GM23338 (cell line): ENCODE measurements at regions not wholly inside any gene's neighbourhood (a gene's known extent, or its start where the extent isn't known, plus 50 kb on each side); places are given as distances from the start of the nearest gene placed in this dataset.
A peak's percentile ranks its signal among the peaks of the same experiment; 100 is the strongest.

Experiments used
- ATAC-seq: fragments of 200-7000 bp; cut with Tn5 transposase; 3 replicates; pipeline ENCODE4 v1.9.1; 2020
- DNase-seq: peaks from one replicate; pipeline ENCODE4 v3.0.0-alpha.2; 2015; ENCODE audit warnings: low spot score
- H2AFZ ChIP-seq: fragments of 200-600 bp; sonication (generic); 2 replicates; pipeline ENCODE4 v1.8.0; 2016; ENCODE audit warnings: antibody characterized with exemption, mild to moderate bottlenecking, moderate library complexity
- H3F3A ChIP-seq: fragments of 200-600 bp; sonication (generic); replicated peaks from 2 replicates; pipeline ENCODE4 v1.8.0; 2017; ENCODE audit warnings: antibody characterized with exemption, mixed run types, low read depth
- H3K27ac ChIP-seq: fragments of 200-600 bp; sonication (generic); 2 replicates; pipeline ENCODE4 v1.6.1; 2016; ENCODE audit warnings: low read depth
- H3K27me3 ChIP-seq: fragments of 200-600 bp; sonication (generic); 2 replicates; pipeline ENCODE4 v1.8.0; 2016; ENCODE audit warnings: mild to moderate bottlenecking, mixed run types, moderate library complexity; ENCODE audit not compliant: insufficient read depth
- H3K36me3 ChIP-seq: fragments of 200-600 bp; sonication (generic); 2 replicates; pipeline ENCODE4 v1.8.0; 2016; ENCODE audit warnings: mild to moderate bottlenecking; ENCODE audit not compliant: insufficient read depth
- H3K4me1 ChIP-seq: fragments of 200-600 bp; sonication (generic); 2 replicates; pipeline ENCODE4 v1.8.0; 2016; ENCODE audit warnings: mild to moderate bottlenecking, moderate library complexity; ENCODE audit not compliant: insufficient read depth
- H3K4me2 ChIP-seq: fragments of 200-600 bp; sonication (generic); 2 replicates; pipeline ENCODE4 v1.7.1; 2017; ENCODE audit warnings: mixed run types
- H3K4me3 ChIP-seq: fragments of 200-600 bp; sonication (generic); 2 replicates; pipeline ENCODE4 v1.6.1; 2016; ENCODE audit warnings: mixed run types
- H3K79me2 ChIP-seq: fragments of 200-600 bp; sonication (generic); replicated peaks from 2 replicates; pipeline ENCODE4 v1.8.0; 2017; ENCODE audit warnings: mild to moderate bottlenecking; ENCODE audit not compliant: insufficient read depth
- H3K9me2 ChIP-seq: fragments of 200-600 bp; sonication (generic); 2 replicates; pipeline ENCODE4 v1.8.0; 2017; ENCODE audit not compliant: insufficient read depth
- H4K20me1 ChIP-seq: fragments of 200-600 bp; sonication (generic); replicated peaks from 2 replicates; pipeline ENCODE4 v1.8.0; 2017; ENCODE audit warnings: mild to moderate bottlenecking; ENCODE audit not compliant: insufficient read depth
- H3K27ac Mint-ChIP-seq: 2 replicates; pipeline ENCODE4 v1.8.0; 2020; ENCODE audit warnings: inconsistent platforms, mild to moderate bottlenecking, moderate library complexity, mixed read lengths
- H3K27me3 Mint-ChIP-seq: 3 replicates; pipeline ENCODE4 v1.8.0; 2022; ENCODE audit warnings: low read depth, mild to moderate bottlenecking, moderate library complexity, mixed read lengths, inconsistent platforms; ENCODE audit not compliant: insufficient read depth, poor library complexity
- H3K36me3 Mint-ChIP-seq: 3 replicates; pipeline ENCODE4 v1.8.0; 2021; ENCODE audit warnings: low read depth, mild to moderate bottlenecking, inconsistent platforms, moderate library complexity, mixed read lengths
- H3K4me1 Mint-ChIP-seq: 3 replicates; pipeline ENCODE4 v1.8.0; 2020; ENCODE audit warnings: mild to moderate bottlenecking, inconsistent platforms, mixed read lengths
- H3K4me3 Mint-ChIP-seq: 3 replicates; pipeline ENCODE4 v1.8.0; 2021; ENCODE audit warnings: moderate library complexity, mild to moderate bottlenecking, inconsistent platforms, mixed read lengths
- H3K9me3 Mint-ChIP-seq: 3 replicates; pipeline ENCODE4 v1.8.0; 2020; ENCODE audit warnings: moderate library complexity, mild to moderate bottlenecking, inconsistent platforms, mixed read lengths
- CTCF ChIP-seq, 2 experiments: fragments of 200-600 bp in 1 of 2; sonication (generic) in 1 of 2; conservative IDR thresholded peaks; 2 replicates each; pipeline versions ENCODE4 v1.5.1 to v1.6.1; 2016 to 2017; ENCODE audit warnings: antibody characterized with exemption in 2 of 2, low read depth in 2 of 2, mild to moderate bottlenecking in 2 of 2, moderate library complexity in 1 of 2
- EZH2 ChIP-seq: fragments of 200-600 bp; sonication (generic); IDR thresholded peaks from one replicate; pipeline ENCODE4 v1.8.0; 2017; ENCODE audit warnings: antibody characterized with exemption, mild to moderate bottlenecking, low read depth; ENCODE audit not compliant: unreplicated experiment
- JUNB ChIP-seq: IDR thresholded peaks from one replicate; pipeline ENCODE4 v1.6.1; 2016; ENCODE audit warnings: antibody characterized with exemption; ENCODE audit not compliant: unreplicated experiment
- NANOG ChIP-seq: IDR thresholded peaks from 2 replicates; pipeline ENCODE4 v1.6.1; 2016; ENCODE audit warnings: antibody characterized with exemption, borderline replicate concordance
- STAT1 ChIP-seq: IDR thresholded peaks from one replicate; pipeline ENCODE4 v1.6.1; 2016; ENCODE audit warnings: antibody characterized with exemption; ENCODE audit not compliant: unreplicated experiment
- ZNF331 ChIP-seq: fragments of 250-450 bp; sonication (Bioruptor Pico); IDR thresholded peaks from 2 replicates; pipeline ENCODE4 v1.5.0; 2020; ENCODE audit warnings: low read depth, mild to moderate bottlenecking, moderate library complexity
- ZNF462 ChIP-seq: fragments of 250-450 bp; sonication (Bioruptor Pico); IDR thresholded peaks from 2 replicates; pipeline ENCODE4 v1.5.0; 2020; ENCODE audit warnings: mild to moderate bottlenecking, moderate library complexity

- DNase-seq, result no peak
- no peak overlapping the region for H3K27ac Mint-ChIP-seq
- no peak overlapping the region for H3K4me3 ChIP-seq
- peaks cover 5% of the 10 kb centered on the region for H3K27me3 Mint-ChIP-seq
- H3K36me3 ChIP-seq, result no peaks in the 10 kb centered on the region
- H3F3A ChIP-seq, result no peaks in the 10 kb centered on the region
- no peak overlapping the region for H3K27ac ChIP-seq
- TF ChIP-seq EZH2, result no peak
- no peak for TF ChIP-seq STAT1
- no peak for TF ChIP-seq JUNB
- TF ChIP-seq NANOG, result no peak
- TF ChIP-seq ZNF331 (CRISPR knock-in tag), result no peak
- no peak overlapping the region for H3K4me2 ChIP-seq
- no peak overlapping the region for H3K4me3 Mint-ChIP-seq
- no peaks in the 10 kb centered on the region; the same call in 1 of the 2 replicates for H3K9me2 ChIP-seq
- H4K20me1 ChIP-seq, result no peaks in the 10 kb centered on the region
- ATAC-seq, result no peak; the same call in 2 of the 3 replicates
- H3K36me3 Mint-ChIP-seq, result no peaks in the 10 kb centered on the region
- no peaks in the 10 kb centered on the region for H3K4me1 ChIP-seq
- H3K27me3 ChIP-seq, result no peaks in the 10 kb centered on the region
- H3K9me3 Mint-ChIP-seq, result no peaks in the 10 kb centered on the region
- no peaks in the 10 kb centered on the region for H3K4me1 Mint-ChIP-seq
- H3K79me2 ChIP-seq, result no peaks in the 10 kb centered on the region
- H2AFZ ChIP-seq, result no peak overlapping the region; the same call in 1 of the 2 replicates
These were observed 205.3 kb downstream of the MN1 start for GRCh38 chr22:27596133-27596870.

- no peaks in the 10 kb centered on the region for H3K79me2 ChIP-seq
- H3K4me3 ChIP-seq, result no peak overlapping the region
- H3K4me3 Mint-ChIP-seq, result no peak overlapping the region
- H3K9me3 Mint-ChIP-seq, result no peaks in the 10 kb centered on the region; the same call in 2 of the 3 replicates
- no peaks in the 10 kb centered on the region for H4K20me1 ChIP-seq
- H3K27me3 Mint-ChIP-seq, result peaks cover 8% of the 10 kb centered on the region
- H3K4me1 ChIP-seq, result no peaks in the 10 kb centered on the region
- H3K4me1 Mint-ChIP-seq, result no peaks in the 10 kb centered on the region
- H3F3A ChIP-seq, result no peaks in the 10 kb centered on the region
- H2AFZ ChIP-seq, result peak overlapping the region; percentile 86; the same call in 1 of the 2 replicates
- no peak for DNase-seq
- H3K4me2 ChIP-seq, result no peak overlapping the region
- no peak; the same call in 2 of the 3 replicates for ATAC-seq
- H3K36me3 Mint-ChIP-seq, result no peaks in the 10 kb centered on the region
- H3K36me3 ChIP-seq, result no peaks in the 10 kb centered on the region
- TF ChIP-seq ZNF331 (CRISPR knock-in tag) (no peak), CTCF (conservative IDR thresholded peaks at IDR 0.05; ENCODE audit: low read depth in 2 of 2) (peak; percentile 20 to 38; a peak in 2 of 4 replicates)
- no peak overlapping the region for H3K27ac ChIP-seq
- H3K27ac Mint-ChIP-seq, result no peak overlapping the region
- no peaks in the 10 kb centered on the region; the same call in 1 of the 2 replicates for H3K9me2 ChIP-seq
- no peaks in the 10 kb centered on the region for H3K27me3 ChIP-seq
These were observed 203.7 kb downstream of the MN1 start for GRCh38 chr22:27597703-27598444.

GRCh38 chr22:27598792-27599191 lies 202.8 kb downstream of the MN1 start:
- Histone ChIP-seq H3K4me1 (no peaks in the 10 kb centered on the region), H3F3A (0 out of 2 replicates have a peak, but pooled peaks cover 3% of the 10 kb centered on the region), H3K79me2 (no peaks in the 10 kb centered on the region), H3K9me2 (no peaks in the 10 kb centered on the region; the same call in 1 of the 2 replicates), H3K4me3 (no peak overlapping the region), H3K27me3 (no peaks in the 10 kb centered on the region), H2AFZ (no peak overlapping the region), H3K27ac (no peak overlapping the region), H3K36me3 (no peaks in the 10 kb centered on the region), H4K20me1 (no peaks in the 10 kb centered on the region), H3K4me2 (no peak overlapping the region)
- no peaks in the 10 kb centered on the region; the same call in 2 of the 3 replicates for H3K9me3 Mint-ChIP-seq
- H3K4me1 Mint-ChIP-seq, result no peaks in the 10 kb centered on the region
- peaks cover 8% of the 10 kb centered on the region for H3K27me3 Mint-ChIP-seq
- H3K27ac Mint-ChIP-seq, result no peak overlapping the region
- no peak overlapping the region for H3K4me3 Mint-ChIP-seq
- H3K36me3 Mint-ChIP-seq, result no peaks in the 10 kb centered on the region
- no peak for DNase-seq
- no peak for ATAC-seq
- TF ChIP-seq ZNF462, result no peak
